ENCODE measurements at regions not wholly inside any gene's neighbourhood (a gene's known extent, or its start where the extent isn't known, plus 50 kb on each side); places are given as distances from the start of the nearest gene placed in this dataset.

GRCh38 chr13:100895651-100896050, 221.1 kb upstream of the TMTC4 start:
- intact Hi-C loops (cut with DNase I; ENCODE audit: low total_unique reads): no loop called here
- no peak overlapping the region for H3K4me3 ChIP-seq
- no peaks in the 10 kb centered on the region for H3K9me3 ChIP-seq
- H3K27me3 ChIP-seq: no peaks in the 10 kb centered on the region
- no peaks in the 10 kb centered on the region for H3K36me3 ChIP-seq
- H3K27ac ChIP-seq: no peak overlapping the region
- no peak for DNase-seq (ENCODE audit: low spot score in 2 of 2)
- TF ChIP-seq CTCF (IDR thresholded peaks at IDR 0.05) (no peak), POLR2A (IDR thresholded peaks at IDR 0.05) (no peak), POLR2AphosphoS5 (IDR thresholded peaks at IDR 0.05) (no peak)
- H3K4me1 ChIP-seq: no peaks in the 10 kb centered on the region

- intact Hi-C loops (cut with DNase I; ENCODE audit: low total_unique reads): no loop called here
- H3K9me3 ChIP-seq: no peaks in the 10 kb centered on the region
- no peak overlapping the region for H3K27ac ChIP-seq
- H3K4me1 ChIP-seq: no peaks in the 10 kb centered on the region
- no peak for TF ChIP-seq POLR2AphosphoS5 (IDR thresholded peaks at IDR 0.05)
- no peak for TF ChIP-seq CTCF (IDR thresholded peaks at IDR 0.05)
- no peak for TF ChIP-seq POLR2A (IDR thresholded peaks at IDR 0.05)
- H3K36me3 ChIP-seq: no peaks in the 10 kb centered on the region
- DNase-seq (ENCODE audit: low spot score in 2 of 2): no peak
- no peaks in the 10 kb centered on the region for H3K27me3 ChIP-seq
- H3K4me3 ChIP-seq: no peak overlapping the region
Observed at GRCh38 chr13:100892981-100893380, 218.4 kb upstream of the TMTC4 start.

- Histone ChIP-seq H3K4me1 (no peaks in the 10 kb centered on the region), H3K27me3 (no peaks in the 10 kb centered on the region), H3K4me3 (no peak overlapping the region), H3K27ac (no peak overlapping the region), H3K9me3 (no peaks in the 10 kb centered on the region), H3K36me3 (no peaks in the 10 kb centered on the region)
- intact Hi-C loops (cut with DNase I; ENCODE audit: low total_unique reads): no loop called here
- TF ChIP-seq CTCF (IDR thresholded peaks at IDR 0.05): no peak
- TF ChIP-seq POLR2AphosphoS5 (IDR thresholded peaks at IDR 0.05): no peak
- TF ChIP-seq POLR2A (IDR thresholded peaks at IDR 0.05): no peak
- no peak for DNase-seq (ENCODE audit: low spot score in 2 of 2)
Observed at GRCh38 chr13:100890645-100891044, 216.1 kb upstream of the TMTC4 start.

- no peak for TF ChIP-seq CTCF (IDR thresholded peaks at IDR 0.05)
- TF ChIP-seq POLR2A (IDR thresholded peaks at IDR 0.05): no peak
- Histone ChIP-seq H3K36me3 (no peaks in the 10 kb centered on the region), H3K27ac (no peak overlapping the region), H3K4me1 (no peaks in the 10 kb centered on the region), H3K4me3 (no peak overlapping the region), H3K27me3 (no peaks in the 10 kb centered on the region), H3K9me3 (no peaks in the 10 kb centered on the region)
- no peak for DNase-seq (ENCODE audit: low spot score in 2 of 2)
- intact Hi-C loops (cut with DNase I; ENCODE audit: low total_unique reads): no loop called here
Observed at GRCh38 chr13:100887729-100888151, 213.1 kb upstream of the TMTC4 start.

GRCh38 chr13:100883453-100883852, 208.9 kb upstream of the TMTC4 start:
- TF ChIP-seq POLR2A (IDR thresholded peaks at IDR 0.05) (no peak), CTCF (IDR thresholded peaks at IDR 0.05) (no peak), POLR2AphosphoS5 (IDR thresholded peaks at IDR 0.05) (no peak)
- intact Hi-C loops (cut with DNase I; ENCODE audit: low total_unique reads): no loop called here

More at GRCh38 chr13:100883453-100883852, 208.9 kb upstream of the TMTC4 start:
- Histone ChIP-seq H3K4me1 (no peaks in the 10 kb centered on the region), H3K27ac (no peak overlapping the region), H3K4me3 (no peak overlapping the region), H3K27me3 (no peaks in the 10 kb centered on the region), H3K36me3 (no peaks in the 10 kb centered on the region), H3K9me3 (no peaks in the 10 kb centered on the region)
- DNase-seq (ENCODE audit: low spot score in 2 of 2): no peak
